GM12891 (cell line): ENCODE measurements at regions not wholly inside any gene's neighbourhood (a gene's known extent, or its start where the extent isn't known, plus 50 kb on each side); places are given as distances from the start of the nearest gene placed in this dataset.

ENCODE experiments used
- DNase-seq: peaks from one replicate; pipeline ENCODE4 v3.0.0; 2011; ENCODE audit warnings: low spot score; ENCODE audit not compliant: insufficient read length
- FAIRE-seq: peaks from 2 replicates; lab custom pipeline; 2011; peaks lifted over from hg19 to GRCh38; lab: Jason Lieb, UNC
- PAX5 ChIP-seq: IDR thresholded peaks from 2 replicates; pipeline ENCODE4 v1.6.1; 2011; ENCODE audit warnings: low read length, moderate library complexity, mild to moderate bottlenecking; ENCODE audit not compliant: insufficient read depth, severe bottlenecking
- POLR2A ChIP-seq: IDR thresholded peaks from 2 replicates; pipeline ENCODE4 v1.6.1; 2011; ENCODE audit warnings: low read depth, low read length, control low read depth
- POLR2AphosphoS5 ChIP-seq: IDR thresholded peaks from 2 replicates; pipeline ENCODE4 v1.6.1; 2011; ENCODE audit warnings: low read depth, low read length, control low read depth
- POU2F2 ChIP-seq: IDR thresholded peaks from 2 replicates; pipeline ENCODE4 v1.6.1; 2011; ENCODE audit warnings: low read depth, mild to moderate bottlenecking, control low read depth, low read length, moderate library complexity
- SPI1 ChIP-seq: IDR thresholded peaks from 2 replicates; pipeline ENCODE4 v1.6.1; 2011; ENCODE audit warnings: low read depth, low read length, control low read depth
- TAF1 ChIP-seq: IDR thresholded peaks from 2 replicates; pipeline ENCODE4 v1.6.1; 2011; ENCODE audit warnings: low read depth, low read length, control low read depth

GRCh38 chr10:78656417-78657162 is 412.2 kb upstream of the ZMIZ1 start:
- FAIRE-seq: no peak
- no peak for DNase-seq
- no peak for TF ChIP-seq POLR2AphosphoS5
- TF ChIP-seq PAX5: no peak
- TF ChIP-seq POLR2A: no peak
- TF ChIP-seq POU2F2: no peak
- TF ChIP-seq TAF1: no peak
- TF ChIP-seq SPI1: no peak

- FAIRE-seq (no peak), DNase-seq (peak; percentile 59)
- TF ChIP-seq SPI1 (no peak), PAX5 (no peak), TAF1 (no peak), POLR2A (no peak), POLR2AphosphoS5 (no peak), POU2F2 (no peak)
Observed at GRCh38 chr10:78657163-78657861, 411.5 kb upstream of the ZMIZ1 start.

- no peak for FAIRE-seq
- DNase-seq: no peak
- TF ChIP-seq TAF1 (no peak), POU2F2 (no peak), SPI1 (no peak), POLR2A (no peak), POLR2AphosphoS5 (no peak), PAX5 (no peak)
Observed at GRCh38 chr10:78657862-78658165, 411.0 kb upstream of the ZMIZ1 start.

- peak; percentile 5; the same call in 1 of the 2 replicates for TF ChIP-seq SPI1
- TF ChIP-seq POU2F2: no peak
- no peak for TF ChIP-seq TAF1
- DNase-seq (no peak), FAIRE-seq (peak; percentile 20)
Observed at GRCh38 chr10:78658645-78659597, 409.8 kb upstream of the ZMIZ1 start.

- DNase-seq: no peak
- TF ChIP-seq PAX5 (no peak), POLR2A (no peak), SPI1 (no peak), POU2F2 (no peak)
- no peak for FAIRE-seq
Observed at GRCh38 chr10:78659598-78659967, 409.2 kb upstream of the ZMIZ1 start.

- TF ChIP-seq SPI1 (no peak), POLR2A (no peak), POLR2AphosphoS5 (no peak), PAX5 (no peak), POU2F2 (no peak), TAF1 (no peak)
- DNase-seq (no peak), FAIRE-seq (no peak)
Observed at GRCh38 chr10:78660446-78661106, 408.2 kb upstream of the ZMIZ1 start.

- TF ChIP-seq POLR2AphosphoS5: no peak
- no peak for FAIRE-seq
Observed at GRCh38 chr10:78663721-78664120, 405.0 kb upstream of the ZMIZ1 start.

GRCh38 chr10:78664929-78665553 is 403.7 kb upstream of the ZMIZ1 start:
- DNase-seq (no peak), FAIRE-seq (peak; percentile 31)
- no peak for TF ChIP-seq POLR2A
- TF ChIP-seq SPI1: no peak
- TF ChIP-seq TAF1: no peak
- TF ChIP-seq POU2F2: no peak
- TF ChIP-seq POLR2AphosphoS5: no peak
- TF ChIP-seq PAX5: no peak

More at GRCh38 chr10:78663721-78664120, 405.0 kb upstream of the ZMIZ1 start:
- DNase-seq: no peak
